Epithelial cell of esophagus (primary cell): ENCODE measurements at regions not wholly inside any gene's neighbourhood (a gene's known extent, or its start where the extent isn't known, plus 50 kb on each side); places are given as distances from the start of the nearest gene placed in this dataset.

ENCODE experiments used
- DNase-seq: peaks from one replicate; pipeline ENCODE4 v3.0.0; 2010; ENCODE audit warnings: low read depth
- H3K4me3 ChIP-seq: 2 replicates; pipeline ENCODE4 v1.5.1; 2011; ENCODE audit warnings: mild to moderate bottlenecking, low read length, control low read depth
- CTCF ChIP-seq: IDR thresholded peaks from 2 replicates; pipeline ENCODE4 v1.5.1; 2011; ENCODE audit warnings: low read depth, mild to moderate bottlenecking, low read length, control low read depth, inconsistent platforms; ENCODE audit not compliant: insufficient read depth; ENCODE audit errors: missing control alignments

GRCh38 chr12:41636653-41637052, 448.5 kb downstream of the PDZRN4 start:
- H3K4me3 ChIP-seq: no peak overlapping the region
- DNase-seq: no peak
- no peak for TF ChIP-seq CTCF

GRCh38 chr12:41635626-41636364, 447.7 kb downstream of the PDZRN4 start:
- H3K4me3 ChIP-seq: no peak overlapping the region
- no peak for TF ChIP-seq CTCF
- DNase-seq: no peak

- TF ChIP-seq CTCF: no peak
- no peak overlapping the region for H3K4me3 ChIP-seq
- DNase-seq: no peak
Measured at GRCh38 chr12:41634091-41634490, 446.0 kb downstream of the PDZRN4 start.

- no peak for TF ChIP-seq CTCF
- H3K4me3 ChIP-seq: no peak overlapping the region
- no peak for DNase-seq
Measured at GRCh38 chr12:41629611-41630010, 441.5 kb downstream of the PDZRN4 start.

- TF ChIP-seq CTCF: no peak
- no peak for DNase-seq
Measured at GRCh38 chr12:41627476-41627875, 439.4 kb downstream of the PDZRN4 start.

GRCh38 chr12:41624571-41624970, 436.5 kb downstream of the PDZRN4 start:
- no peak overlapping the region for H3K4me3 ChIP-seq
- TF ChIP-seq CTCF: no peak
- DNase-seq: no peak

More at GRCh38 chr12:41627476-41627875, 439.4 kb downstream of the PDZRN4 start:
- no peak overlapping the region for H3K4me3 ChIP-seq
